NCI-H1105 treated with DMSO at 0.1 percent for 48 hours (cell line): ENCODE measurements at regions not wholly inside any gene's neighbourhood (a gene's known extent, or its start where the extent isn't known, plus 50 kb on each side); places are given as distances from the start of the nearest gene placed in this dataset.

ENCODE experiments used
- DNase-seq: peaks from one replicate; lab custom pipeline; 2025; lab: John Stamatoyannopoulos, UW

GRCh38 chr12:61896436-61896835, 363.8 kb upstream of the USP15 start:
- DNase-seq = peak; percentile 89

- no peak for DNase-seq
Measured at GRCh38 chr12:61902403-61902802, 357.8 kb upstream of the USP15 start.

- DNase-seq = no peak
Measured at GRCh38 chr12:61911113-61911512, 349.1 kb upstream of the USP15 start.

GRCh38 chr12:61915420-61915819, 344.8 kb upstream of the USP15 start:
- DNase-seq = no peak

DNA sequence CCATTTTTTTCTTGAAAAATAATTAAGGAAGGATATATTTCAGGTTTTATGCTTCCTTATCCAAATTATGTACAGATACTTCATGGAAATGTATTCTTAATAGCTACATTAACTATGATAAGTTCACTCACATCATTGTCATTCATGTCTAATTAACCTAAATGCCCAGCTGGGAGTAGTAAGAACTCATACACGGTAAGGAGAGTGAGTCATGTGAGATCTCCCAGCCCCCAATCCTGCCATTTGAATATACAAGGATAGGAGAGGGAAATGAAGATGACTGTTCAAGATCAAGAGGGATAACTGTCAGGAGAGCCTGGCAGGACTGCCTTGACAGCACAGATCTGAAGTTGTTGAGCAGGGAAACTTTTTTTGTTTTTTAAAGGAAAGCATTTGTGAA, 343.4 kb upstream of the USP15 start:
- DNase-seq = no peak

DNA sequence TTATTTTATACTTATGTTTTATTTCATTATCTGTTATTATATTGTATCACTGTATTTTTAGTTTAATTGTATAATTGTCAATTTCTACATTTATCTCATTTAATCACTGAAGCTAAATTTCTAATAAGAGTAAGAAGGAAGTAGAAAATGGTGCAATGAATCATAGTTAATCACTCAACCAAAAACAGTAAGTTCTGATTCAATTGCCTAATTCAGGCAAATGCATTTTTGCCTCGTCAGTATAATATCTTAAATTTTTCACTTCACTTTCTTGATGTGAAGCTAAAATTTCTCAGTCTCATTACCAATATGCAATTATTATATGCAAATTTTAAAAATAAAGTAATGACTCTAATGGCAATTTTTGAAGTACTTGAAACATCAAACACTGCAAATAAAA, 340.5 kb upstream of the USP15 start:
- no peak for DNase-seq

GRCh38 chr12:61920230-61920629, 340.0 kb upstream of the USP15 start:
- DNase-seq = no peak

- DNase-seq = no peak
Measured at GRCh38 chr12:61923152-61923551, 337.1 kb upstream of the USP15 start.

DNA sequence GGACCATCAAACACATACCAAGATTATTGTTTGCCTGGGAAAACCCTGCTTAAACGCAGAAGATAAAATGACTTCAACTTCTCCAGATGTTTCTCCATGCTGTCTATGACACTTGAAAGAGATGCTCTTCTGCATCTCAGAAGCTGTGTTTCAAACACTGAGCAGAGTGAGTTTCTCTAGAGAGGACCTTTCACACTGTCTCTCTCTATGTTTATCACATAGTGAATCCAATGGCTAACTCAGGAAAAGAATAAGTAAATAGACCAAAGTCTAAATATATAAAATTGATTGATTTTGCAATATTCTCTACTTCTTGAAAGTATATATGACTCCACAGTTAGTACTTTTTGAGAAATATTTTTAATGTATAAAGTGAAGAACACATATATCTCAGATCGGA, 325.6 kb upstream of the USP15 start:
- DNase-seq = no peak

- no peak for DNase-seq
Measured at GRCh38 chr12:61939977-61940376, 320.2 kb upstream of the USP15 start.

GRCh38 chr12:61956545-61956944, 303.7 kb upstream of the USP15 start:
- DNase-seq = no peak

GRCh38 chr12:61974461-61974860, 285.7 kb upstream of the USP15 start:
- DNase-seq = no peak

GRCh38 chr12:61985830-61986229, 274.4 kb upstream of the USP15 start:
- no peak for DNase-seq

DNA sequence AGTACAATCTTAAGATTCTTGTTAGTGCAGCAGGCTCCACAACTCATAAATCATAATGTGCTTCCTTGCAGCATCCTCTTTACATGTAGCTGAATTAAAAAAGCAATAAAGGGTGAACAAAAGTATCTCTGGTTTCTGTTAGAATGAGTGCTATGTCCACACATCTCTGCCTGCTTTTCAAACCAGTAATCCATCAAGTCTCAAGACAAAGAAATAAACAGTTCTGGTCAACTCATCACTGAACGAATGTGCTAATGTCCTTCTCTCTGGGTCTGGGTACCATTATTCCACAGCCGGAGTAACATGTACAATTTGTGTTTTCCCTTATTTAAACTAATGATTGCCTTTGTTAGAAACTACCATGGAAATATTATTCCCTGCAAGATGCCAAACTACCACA, 273.0 kb upstream of the USP15 start:
- no peak for DNase-seq

- no peak for DNase-seq
Measured at GRCh38 chr12:61991661-61992060, 268.5 kb upstream of the USP15 start.

DNA sequence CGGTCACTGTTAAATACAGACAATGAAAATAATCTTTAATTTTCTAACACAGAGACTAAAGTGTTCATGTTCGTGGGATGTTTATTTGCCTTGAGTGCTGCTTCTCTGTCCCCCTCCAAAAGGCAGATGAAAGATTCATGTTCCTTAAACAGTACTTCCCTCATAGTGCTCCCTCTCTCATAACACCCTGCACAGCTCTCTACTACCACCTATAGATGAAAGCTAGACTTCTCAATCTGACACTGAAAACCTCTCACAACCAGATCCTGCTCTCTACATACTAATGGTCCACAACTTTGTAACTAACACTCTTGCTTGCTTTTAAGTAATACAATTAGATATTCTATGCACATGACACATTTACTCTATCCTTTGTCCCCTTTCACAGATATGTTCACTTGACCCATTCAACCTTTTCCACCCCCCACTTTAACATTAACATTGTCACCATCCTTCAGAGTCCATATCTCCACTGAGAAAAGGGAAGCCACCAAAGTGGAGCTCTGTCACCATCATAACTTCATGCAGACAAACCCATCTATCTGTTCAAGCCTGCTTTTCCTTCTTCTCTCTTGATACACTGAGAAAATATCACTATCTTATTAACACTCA, 266.4 kb upstream of the USP15 start:
- DNase-seq = peak; percentile 19

GRCh38 chr12:61996717-61997116, 263.5 kb upstream of the USP15 start:
- DNase-seq = no peak

DNA sequence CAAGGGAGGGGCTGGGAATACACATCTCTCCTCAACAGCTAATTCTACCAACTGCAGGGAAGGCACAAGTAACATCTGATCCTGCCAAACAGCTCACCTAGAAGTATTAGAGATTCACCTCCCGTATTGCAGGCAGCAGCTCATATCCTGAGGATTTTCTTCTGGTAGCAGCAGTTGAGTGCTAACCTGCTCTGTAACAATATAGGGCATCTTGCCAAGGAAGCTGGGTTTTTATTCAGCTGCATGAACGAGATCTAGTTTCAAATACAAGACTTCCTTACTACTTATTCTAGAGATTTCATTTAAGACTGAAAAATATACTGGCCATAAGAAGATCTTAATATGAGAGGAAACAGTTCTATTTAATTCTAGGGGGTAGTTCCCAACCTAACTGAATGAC, 261.4 kb upstream of the USP15 start:
- DNase-seq = peak; percentile 24

DNA sequence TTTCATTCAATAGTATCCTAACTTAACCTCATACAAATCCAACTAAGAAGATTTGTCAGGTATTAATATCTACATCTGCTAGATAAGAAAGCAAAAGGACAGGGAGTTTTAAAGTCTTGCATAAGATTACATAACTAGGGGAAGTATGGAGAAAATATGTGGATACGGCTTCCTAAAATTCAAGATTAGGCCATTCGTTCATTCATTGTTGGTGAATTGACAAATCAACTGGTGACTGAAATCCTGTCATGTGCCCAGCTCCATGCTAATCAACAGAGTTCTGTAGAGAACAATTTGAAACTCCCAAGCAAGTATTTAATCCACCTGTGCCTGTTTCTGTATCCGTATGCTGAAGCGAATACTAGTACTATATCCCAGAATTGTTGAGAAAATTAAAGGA, 260.9 kb upstream of the USP15 start:
- DNase-seq = no peak

DNA sequence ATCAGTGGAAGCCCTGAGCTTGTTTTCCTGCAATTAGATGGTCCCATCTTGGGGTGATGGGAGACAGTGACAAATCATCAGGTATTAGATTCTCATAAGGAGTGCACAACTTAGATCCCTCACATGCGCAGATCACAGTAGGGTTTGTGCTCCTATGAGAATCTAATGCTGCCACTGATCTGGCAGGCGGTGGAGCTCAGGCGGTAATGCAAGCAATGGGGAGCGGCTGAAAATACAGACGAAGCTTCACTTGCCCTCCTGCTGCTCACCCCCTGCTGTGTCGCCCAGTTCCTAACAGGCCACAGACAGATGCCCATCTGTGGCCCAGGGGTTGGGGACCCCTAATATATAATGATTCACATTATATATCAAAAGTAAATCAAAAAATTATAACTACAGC, 258.8 kb upstream of the USP15 start:
- DNase-seq = no peak

- no peak for DNase-seq
Measured at GRCh38 chr12:62003226-62003625, 257.0 kb upstream of the USP15 start.

- no peak for DNase-seq
Measured at GRCh38 chr12:62003701-62004100, 256.5 kb upstream of the USP15 start.

DNA sequence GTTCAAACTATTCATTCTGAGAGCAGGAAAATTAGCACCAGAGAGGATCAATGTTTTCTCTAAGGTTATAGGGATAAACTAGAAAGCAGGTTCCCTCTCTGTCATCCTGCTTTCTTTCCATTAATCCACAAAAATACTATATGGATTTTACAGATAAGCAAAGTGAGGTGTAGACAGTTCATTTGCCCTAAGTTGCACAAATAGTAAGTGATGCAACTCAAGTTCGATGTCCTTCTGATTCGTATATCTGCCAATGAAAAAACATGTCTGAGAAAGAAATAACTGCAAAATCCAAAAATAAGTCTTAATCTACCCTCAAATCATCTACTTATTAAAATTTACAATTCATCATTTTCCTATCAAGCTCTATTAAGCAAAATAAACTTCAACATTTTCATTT, 254.6 kb upstream of the USP15 start:
- no peak for DNase-seq

GRCh38 chr12:62006076-62006732, 254.0 kb upstream of the USP15 start:
- DNase-seq = peak; percentile 37
